GM20000 (cell line): ENCODE measurements at regions not wholly inside any gene's neighbourhood (a gene's known extent, or its start where the extent isn't known, plus 50 kb on each side); places are given as distances from the start of the nearest gene placed in this dataset.
A peak's percentile ranks its signal among the peaks of the same experiment; 100 is the strongest.

Experiments
- DNase-seq: peaks from one replicate; pipeline ENCODE4 v3.0.0; 2012; ENCODE audit warnings: low spot score
- CTCF ChIP-seq: IDR thresholded peaks from 2 replicates; pipeline ENCODE4 v1.5.1; 2012; ENCODE audit warnings: mild to moderate bottlenecking, control low read depth; ENCODE audit errors: extremely low read depth, missing control alignments

- peak; percentile 78 for DNase-seq
Measured at GRCh38 chr19:28727480-28728159, 485.3 kb downstream of the UQCRFS1 start.

GRCh38 chr19:28726533-28727479, 486.1 kb downstream of the UQCRFS1 start:
- no peak for DNase-seq
- no peak for TF ChIP-seq CTCF

More at GRCh38 chr19:28727480-28728159, 485.3 kb downstream of the UQCRFS1 start:
- TF ChIP-seq CTCF, result peak; percentile 43

- no peak for TF ChIP-seq CTCF
- DNase-seq, result no peak
Measured at GRCh38 chr19:28718909-28719308, 494.0 kb downstream of the UQCRFS1 start.

GRCh38 chr19:28715157-28715556, 497.8 kb downstream of the UQCRFS1 start:
- DNase-seq, result no peak
- TF ChIP-seq CTCF, result no peak

- no peak for DNase-seq
- TF ChIP-seq CTCF, result no peak
Measured at GRCh38 chr19:28711411-28711810, 501.5 kb downstream of the UQCRFS1 start.

GRCh38 chr19:28710278-28710677, 502.7 kb downstream of the UQCRFS1 start:
- DNase-seq, result peak; percentile 34
- peak; percentile 12 for TF ChIP-seq CTCF

GRCh38 chr19:28706693-28707092, 506.3 kb downstream of the UQCRFS1 start:
- no peak for DNase-seq
- no peak for TF ChIP-seq CTCF
